ENCODE measurements at regions not wholly inside any gene's neighbourhood (a gene's known extent, or its start where the extent isn't known, plus 50 kb on each side); places are given as distances from the start of the nearest gene placed in this dataset.
"Not testable (repeated sequence)": the region's sequence is repeated elsewhere in the genome, so short reads cannot be mapped to it uniquely, and the experiment has no call there.

- no peak for DNase-seq (ENCODE audit: extremely low spot score)
- Histone ChIP-seq H3K36me3 (ENCODE audit: insufficient read depth) (no peaks in the 10 kb centered on the region), H3K27ac (ENCODE audit: low read depth) (no peak overlapping the region), H3K4me3 (ENCODE audit: low read depth, low read length) (no peak overlapping the region), H3K4me1 (ENCODE audit: insufficient read depth) (no peaks in the 10 kb centered on the region)
- 88% methylated on average over 4 of the region's 4 CpGs for WGBS
Observed at GRCh38 chr2:105669384-105669891, 75.3 kb upstream of the NCK2 start.

GRCh38 chr2:105665480-105665879 lies 79.2 kb upstream of the NCK2 start:
- no peak overlapping the region for H3K27ac ChIP-seq (ENCODE audit: low read depth)
- no peaks in the 10 kb centered on the region for H3K4me1 ChIP-seq (ENCODE audit: insufficient read depth)
- DNase-seq (ENCODE audit: extremely low spot score), result no peak
- no peaks in the 10 kb centered on the region for H3K36me3 ChIP-seq (ENCODE audit: insufficient read depth)
- H3K4me3 ChIP-seq (ENCODE audit: low read depth, low read length), result no peak overlapping the region
- 95% methylated on average over 1 of the region's 1 CpG for WGBS

GRCh38 chr2:105660489-105660888 lies 84.2 kb upstream of the NCK2 start:
- Histone ChIP-seq H3K27ac (ENCODE audit: low read depth) (no peak overlapping the region), H3K4me3 (ENCODE audit: low read depth, low read length) (no peak overlapping the region), H3K4me1 (ENCODE audit: insufficient read depth) (no peaks in the 10 kb centered on the region), H3K36me3 (ENCODE audit: insufficient read depth) (no peaks in the 10 kb centered on the region)
- 89% methylated on average over 4 of the region's 4 CpGs for WGBS
- no peak for DNase-seq (ENCODE audit: extremely low spot score)

- not testable (repeated sequence) for DNase-seq (ENCODE audit: extremely low spot score); H3K4me3 ChIP-seq (ENCODE audit: low read depth, low read length); H3K36me3 ChIP-seq (ENCODE audit: insufficient read depth); H3K27ac ChIP-seq (ENCODE audit: low read depth); H3K4me1 ChIP-seq (ENCODE audit: insufficient read depth)
- WGBS, result 97% methylated on average over 4 of the region's 4 CpGs
Observed at GRCh38 chr2:105655723-105656606, 88.7 kb upstream of the NCK2 start.

- Histone ChIP-seq H3K27ac (ENCODE audit: low read depth) (no peak overlapping the region), H3K4me1 (ENCODE audit: insufficient read depth) (peaks cover 1% of the 10 kb centered on the region), H3K36me3 (ENCODE audit: insufficient read depth) (no peaks in the 10 kb centered on the region), H3K4me3 (ENCODE audit: low read depth, low read length) (no peak overlapping the region)
- no peak for DNase-seq (ENCODE audit: extremely low spot score)
Observed at GRCh38 chr2:105655244-105655643, 89.5 kb upstream of the NCK2 start.

- no peaks in the 10 kb centered on the region for H3K36me3 ChIP-seq (ENCODE audit: insufficient read depth)
- H3K4me3 ChIP-seq (ENCODE audit: low read depth, low read length), result no peak overlapping the region
- no peak overlapping the region for H3K27ac ChIP-seq (ENCODE audit: low read depth)
- no peak for DNase-seq (ENCODE audit: extremely low spot score)
- H3K4me1 ChIP-seq (ENCODE audit: insufficient read depth), result peaks cover 1% of the 10 kb centered on the region
- 66% methylated on average over 2 of the region's 2 CpGs for WGBS
Observed at GRCh38 chr2:105654474-105655004, 90.2 kb upstream of the NCK2 start.

- H3K36me3 ChIP-seq (ENCODE audit: insufficient read depth), result no peaks in the 10 kb centered on the region
- H3K27ac ChIP-seq (ENCODE audit: low read depth), result no peak overlapping the region
- no peak for DNase-seq (ENCODE audit: extremely low spot score)
- H3K4me1 ChIP-seq (ENCODE audit: insufficient read depth), result peaks cover 1% of the 10 kb centered on the region
- no peak overlapping the region for H3K4me3 ChIP-seq (ENCODE audit: low read depth, low read length)
Observed at GRCh38 chr2:105653302-105653701, 91.4 kb upstream of the NCK2 start.

- no peaks in the 10 kb centered on the region for H3K36me3 ChIP-seq (ENCODE audit: insufficient read depth)
- no peak for DNase-seq (ENCODE audit: extremely low spot score)
- peaks cover 1% of the 10 kb centered on the region for H3K4me1 ChIP-seq (ENCODE audit: insufficient read depth)
- H3K27ac ChIP-seq (ENCODE audit: low read depth), result no peak overlapping the region
- 96% methylated on average over 13 of the region's 13 CpGs for WGBS
- H3K4me3 ChIP-seq (ENCODE audit: low read depth, low read length), result no peak overlapping the region
Observed at GRCh38 chr2:105652014-105652796, 92.5 kb upstream of the NCK2 start.

- H3K36me3 ChIP-seq (ENCODE audit: insufficient read depth), result no peaks in the 10 kb centered on the region
- no peak overlapping the region for H3K4me3 ChIP-seq (ENCODE audit: low read depth, low read length)
- peaks cover 1% of the 10 kb centered on the region for H3K4me1 ChIP-seq (ENCODE audit: insufficient read depth)
- DNase-seq (ENCODE audit: extremely low spot score), result no peak
- H3K27ac ChIP-seq (ENCODE audit: low read depth), result no peak overlapping the region
- 67% methylated on average over 2 of the region's 2 CpGs for WGBS
Observed at GRCh38 chr2:105649534-105649933, 95.2 kb upstream of the NCK2 start.

GRCh38 chr2:105647731-105648130 lies 97.0 kb upstream of the NCK2 start:
- peaks cover 1% of the 10 kb centered on the region for H3K4me1 ChIP-seq (ENCODE audit: insufficient read depth)
- no peak for DNase-seq (ENCODE audit: extremely low spot score)
- no peak overlapping the region for H3K27ac ChIP-seq (ENCODE audit: low read depth)
- WGBS, result 82% methylated on average over 4 of the region's 4 CpGs
- no peaks in the 10 kb centered on the region for H3K36me3 ChIP-seq (ENCODE audit: insufficient read depth)
- no peak overlapping the region for H3K4me3 ChIP-seq (ENCODE audit: low read depth, low read length)

- no peak overlapping the region for H3K4me3 ChIP-seq (ENCODE audit: low read depth, low read length)
- no peaks in the 10 kb centered on the region for H3K36me3 ChIP-seq (ENCODE audit: insufficient read depth)
- 86% methylated on average over 4 of the region's 4 CpGs for WGBS
- no peak overlapping the region for H3K27ac ChIP-seq (ENCODE audit: low read depth)
- peaks cover 1% of the 10 kb centered on the region for H3K4me1 ChIP-seq (ENCODE audit: insufficient read depth)
- no peak for DNase-seq (ENCODE audit: extremely low spot score)
Observed at GRCh38 chr2:105646774-105647076, 98.0 kb upstream of the NCK2 start.

- Histone ChIP-seq H3K4me3 (ENCODE audit: low read depth, low read length) (no peak overlapping the region), H3K4me1 (ENCODE audit: insufficient read depth) (peaks cover under 1% of the 10 kb centered on the region), H3K36me3 (ENCODE audit: insufficient read depth) (no peaks in the 10 kb centered on the region), H3K27ac (ENCODE audit: low read depth) (no peak overlapping the region)
- 64% methylated on average over 8 of the region's 8 CpGs for WGBS
- DNase-seq (ENCODE audit: extremely low spot score), result no peak
Observed at GRCh38 chr2:105645938-105646773, 98.6 kb upstream of the NCK2 start.

Measured in urinary bladder (tissue), 3 donors.